ENCODE measurements at regions not wholly inside any gene's neighbourhood (a gene's known extent, or its start where the extent isn't known, plus 50 kb on each side); places are given as distances from the start of the nearest gene placed in this dataset.
"Not testable (repeated sequence)": the region's sequence is repeated elsewhere in the genome, so short reads cannot be mapped to it uniquely, and the experiment has no call there.

DNA sequence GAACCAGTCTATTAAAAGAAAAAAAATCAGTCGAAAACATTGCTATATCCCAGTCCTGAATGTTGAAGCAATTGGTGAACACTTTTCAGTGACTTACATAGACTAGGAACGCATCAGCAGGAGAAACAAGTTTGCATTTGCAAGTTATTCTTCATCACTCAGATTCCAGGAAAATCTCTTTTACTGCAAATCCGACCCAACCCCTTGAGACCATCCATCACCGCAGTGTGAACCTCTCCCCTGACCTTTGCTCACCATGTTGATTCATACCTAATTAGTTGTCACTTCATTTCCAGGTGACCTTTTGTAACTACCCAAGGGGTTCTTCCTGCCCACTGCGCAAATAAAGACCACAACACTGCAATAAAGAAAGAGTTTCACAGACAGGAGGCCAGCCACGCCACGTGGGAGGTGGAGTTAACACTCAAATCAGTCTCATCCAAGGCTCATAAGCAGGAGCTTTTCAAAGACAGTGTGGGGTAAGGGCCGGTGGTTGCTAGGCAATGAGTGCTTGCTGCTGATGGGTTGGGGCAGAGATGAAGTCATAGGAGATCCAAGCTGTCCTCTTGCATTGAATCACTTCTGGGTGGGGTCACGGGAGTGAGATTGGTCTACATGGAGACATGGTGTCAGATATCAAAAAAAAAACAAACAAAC, 241.3 kb upstream of the TMEM132C start:
- TF ChIP-seq CTCF (IDR thresholded peaks at IDR 0.05 in 4 of 5, conservative IDR thresholded peaks at IDR 0.05 in 1 of 5), result no peak
- no peak for TF ChIP-seq POLR2A (IDR thresholded peaks at IDR 0.05)
- no peak overlapping the region for H3K27ac ChIP-seq
- no peaks in the 10 kb centered on the region for H3K4me1 ChIP-seq
- DNase-seq (no peak), ATAC-seq (no peak)
- no peaks in the 10 kb centered on the region for H3K27me3 ChIP-seq
- H3K9me3 ChIP-seq, result no peaks in the 10 kb centered on the region
- H3K4me3 ChIP-seq, result no peak overlapping the region
- H3K36me3 ChIP-seq, result no peaks in the 10 kb centered on the region
- in situ Hi-C loops (cut with MboI; ENCODE audit: low sequenced_read_pairs in 4 of 4), result no loop called here
- intact Hi-C loops (cut with DNase I; ENCODE audit: low total_unique reads), result no loop called here

- Histone ChIP-seq H3K9me3 (no peaks in the 10 kb centered on the region), H3K36me3 (no peaks in the 10 kb centered on the region), H3K27ac (no peak overlapping the region), H3K27me3 (no peaks in the 10 kb centered on the region), H3K4me3 (no peak overlapping the region), H3K4me1 (no peaks in the 10 kb centered on the region)
- intact Hi-C loops (cut with DNase I; ENCODE audit: low total_unique reads), result no loop called here
- no peak for DNase-seq
- TF ChIP-seq POLR2A (IDR thresholded peaks at IDR 0.05) (no peak), CTCF (IDR thresholded peaks at IDR 0.05 in 4 of 5, conservative IDR thresholded peaks at IDR 0.05 in 1 of 5) (no peak)
- in situ Hi-C loops (cut with MboI; ENCODE audit: low sequenced_read_pairs in 4 of 4), result no loop called here
- ATAC-seq, result no peak
Observed at GRCh38 chr12:128026696-128027574, 240.0 kb upstream of the TMEM132C start.

DNA sequence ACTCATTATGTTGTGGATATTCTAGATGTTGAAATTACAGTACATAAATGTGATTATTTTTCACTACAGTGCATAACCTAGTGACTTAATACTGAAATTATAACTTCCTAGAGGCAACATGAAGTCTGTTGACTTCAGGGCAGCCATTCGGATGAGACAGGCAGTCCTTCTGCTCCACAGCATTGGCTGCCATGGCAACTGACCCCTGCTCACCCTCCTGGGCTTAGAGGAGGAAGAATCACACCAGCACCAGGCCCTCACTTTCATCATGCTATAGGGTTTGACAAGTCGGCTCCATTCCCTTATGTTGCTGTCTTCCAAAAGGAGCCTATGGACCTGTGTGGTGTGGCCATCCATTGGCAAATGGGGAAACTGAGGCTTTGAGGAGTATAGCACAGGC, 233.5 kb upstream of the TMEM132C start:
- H3K9me3 ChIP-seq, result no peaks in the 10 kb centered on the region
- intact Hi-C loops (cut with DNase I; ENCODE audit: low total_unique reads) (no loop called here), in situ Hi-C loops (cut with MboI; ENCODE audit: low sequenced_read_pairs in 4 of 4) (no loop called here)
- no peak overlapping the region for H3K4me3 ChIP-seq
- no peak overlapping the region for H3K27ac ChIP-seq
- no peaks in the 10 kb centered on the region for H3K4me1 ChIP-seq
- no peaks in the 10 kb centered on the region for H3K27me3 ChIP-seq
- DNase-seq, result no peak
- no peak for ATAC-seq
- H3K36me3 ChIP-seq, result no peaks in the 10 kb centered on the region
- no peak for TF ChIP-seq CTCF (IDR thresholded peaks at IDR 0.05 in 4 of 5, conservative IDR thresholded peaks at IDR 0.05 in 1 of 5)

- H3K27me3 ChIP-seq, result no peaks in the 10 kb centered on the region
- ATAC-seq (no peak), DNase-seq (no peak)
- H3K4me1 ChIP-seq, result no peaks in the 10 kb centered on the region
- H3K27ac ChIP-seq, result no peak overlapping the region
- H3K9me3 ChIP-seq, result no peaks in the 10 kb centered on the region
- no peak overlapping the region for H3K4me3 ChIP-seq
- in situ Hi-C loops (cut with MboI; ENCODE audit: low sequenced_read_pairs in 4 of 4) (no loop called here), intact Hi-C loops (cut with DNase I; ENCODE audit: low total_unique reads) (no loop called here)
- TF ChIP-seq CTCF (IDR thresholded peaks at IDR 0.05 in 4 of 5, conservative IDR thresholded peaks at IDR 0.05 in 1 of 5) (no peak), POLR2A (IDR thresholded peaks at IDR 0.05) (no peak)
- H3K36me3 ChIP-seq, result no peaks in the 10 kb centered on the region
Observed at GRCh38 chr12:128040971-128041370, 226.0 kb upstream of the TMEM132C start.

- H3K4me1 ChIP-seq; in situ Hi-C loops (cut with MboI; ENCODE audit: low sequenced_read_pairs in 4 of 4); DNase-seq; H3K4me3 ChIP-seq; H3K27me3 ChIP-seq; H3K27ac ChIP-seq; intact Hi-C loops (cut with DNase I; ENCODE audit: low total_unique reads); ATAC-seq; H3K36me3 ChIP-seq; H3K9me3 ChIP-seq: not testable (repeated sequence)
Observed at GRCh38 chr12:128042283-128042682, 224.7 kb upstream of the TMEM132C start.

All from gastrocnemius medialis (tissue), 4 donors.